ENCODE measurements at regions not wholly inside any gene's neighbourhood (a gene's known extent, or its start where the extent isn't known, plus 50 kb on each side); places are given as distances from the start of the nearest gene placed in this dataset.

DNA sequence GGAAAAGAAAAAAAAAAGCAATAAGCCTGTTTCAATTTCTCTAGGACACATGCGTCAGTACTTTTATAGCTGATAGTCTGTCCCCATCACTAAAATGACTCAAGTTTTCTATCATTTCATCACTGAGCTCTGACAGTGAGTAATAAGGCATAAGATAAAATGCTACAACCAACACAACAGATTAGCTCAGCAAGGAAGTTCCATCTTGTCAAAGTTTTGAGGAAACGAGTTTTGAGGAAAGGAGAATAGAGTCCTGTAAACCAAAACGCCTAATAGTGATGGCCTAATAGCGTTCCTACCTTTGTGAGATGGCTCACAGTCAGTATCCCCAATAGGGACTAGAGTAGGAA is 145.1 kb downstream of the LACC1 start:
- Histone ChIP-seq H3K9me3 (replicated peaks) (no peaks in the 10 kb centered on the region), H3K4me1 (no peaks in the 10 kb centered on the region), H3K27me3 (0 out of 2 replicates have a peak, but pooled peaks cover 4% of the 10 kb centered on the region), H3K4me3 (no peak overlapping the region), H3K36me3 (no peaks in the 10 kb centered on the region), H3K27ac (no peak overlapping the region)
- DNase-seq, result no peak

DNA sequence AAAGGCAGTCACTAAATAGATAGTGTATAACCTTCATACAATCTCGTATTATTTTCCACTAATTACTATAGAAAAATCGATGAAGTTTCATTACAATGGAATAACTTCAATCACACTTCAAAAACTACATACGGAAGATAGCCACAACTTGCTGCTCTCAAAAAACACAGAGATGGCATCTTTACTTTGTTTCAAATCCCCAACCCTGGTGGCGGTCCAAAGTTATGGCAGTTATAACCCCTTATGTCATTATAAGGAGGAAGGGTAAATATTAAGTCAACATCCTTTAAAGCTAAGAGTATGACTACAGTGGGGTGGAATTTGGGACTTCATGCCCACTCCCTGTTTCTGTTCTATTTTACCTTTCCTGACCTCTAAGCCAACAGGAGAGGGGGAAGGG is 146.5 kb downstream of the LACC1 start:
- Histone ChIP-seq H3K4me1 (no peaks in the 10 kb centered on the region), H3K9me3 (replicated peaks) (no peaks in the 10 kb centered on the region), H3K27me3 (no peaks in the 10 kb centered on the region), H3K4me3 (no peak overlapping the region), H3K36me3 (no peaks in the 10 kb centered on the region), H3K27ac (no peak overlapping the region)
- no peak for DNase-seq

DNA sequence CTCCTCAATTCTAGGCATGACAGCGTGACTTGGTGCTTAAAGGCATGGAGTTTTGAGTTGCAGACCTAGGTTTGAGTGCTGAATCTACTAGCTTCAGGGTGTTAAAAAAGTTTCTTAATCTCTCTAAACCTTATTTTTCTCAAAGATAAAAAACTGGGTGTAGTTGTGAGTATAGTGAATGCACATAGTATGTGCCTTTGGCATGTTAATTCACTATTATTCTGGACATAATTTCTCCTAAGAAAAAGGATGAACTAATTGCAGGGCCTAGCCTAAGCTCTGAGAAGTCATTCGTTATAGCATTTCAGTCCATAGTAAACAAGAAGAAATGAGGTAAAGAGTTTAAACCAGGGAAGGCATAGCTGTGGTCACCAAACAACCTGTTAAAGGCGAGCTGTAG is 149.0 kb downstream of the LACC1 start:
- no peak for DNase-seq
- Histone ChIP-seq H3K27me3 (no peaks in the 10 kb centered on the region), H3K4me3 (no peak overlapping the region), H3K4me1 (no peaks in the 10 kb centered on the region), H3K27ac (no peak overlapping the region), H3K36me3 (no peaks in the 10 kb centered on the region), H3K9me3 (replicated peaks) (no peaks in the 10 kb centered on the region)

DNA sequence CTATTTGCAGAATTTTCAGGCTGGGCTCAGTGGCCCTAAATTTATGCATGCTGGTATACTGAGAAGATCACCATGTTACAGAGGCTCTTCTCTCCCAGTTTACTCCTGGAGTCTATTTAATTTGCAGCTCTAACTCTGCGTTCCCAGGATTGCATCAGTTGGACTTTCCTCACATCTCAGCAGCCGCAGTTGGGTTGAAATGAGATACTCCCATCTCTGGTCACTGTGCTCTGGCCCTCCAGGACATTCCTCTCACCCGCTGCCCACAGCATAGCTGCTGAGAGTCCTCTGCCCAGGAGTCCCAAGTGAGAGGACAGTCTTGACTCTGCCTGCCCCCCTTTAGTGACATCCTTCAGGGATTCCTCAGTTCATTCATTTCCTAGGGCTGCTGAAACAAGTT is 150.9 kb downstream of the LACC1 start:
- Histone ChIP-seq H3K27ac (no peak overlapping the region), H3K27me3 (no peaks in the 10 kb centered on the region)
- DNase-seq, result no peak

DNA sequence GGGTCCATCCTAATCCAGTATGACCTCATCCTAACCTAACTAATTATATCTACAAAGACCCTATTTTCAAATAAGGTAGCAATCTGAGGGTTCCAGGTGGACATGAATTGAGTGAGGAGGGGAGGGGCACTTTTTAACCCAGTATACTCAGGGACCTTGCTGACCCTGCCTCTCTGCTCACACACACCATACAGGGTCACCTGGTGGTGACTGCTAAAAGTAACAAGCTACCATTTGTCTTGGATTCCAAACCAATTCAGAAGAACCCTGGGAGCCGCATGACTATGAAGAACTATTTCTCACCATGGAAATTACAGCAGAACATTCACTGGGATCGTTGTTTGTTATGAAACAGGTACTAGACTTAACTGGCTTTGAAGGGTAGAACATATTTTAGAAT is 151.9 kb downstream of the LACC1 start:
- Histone ChIP-seq H3K4me3 (no peak overlapping the region), H3K9me3 (replicated peaks) (no peaks in the 10 kb centered on the region), H3K4me1 (no peaks in the 10 kb centered on the region), H3K27ac (no peak overlapping the region), H3K36me3 (no peaks in the 10 kb centered on the region), H3K27me3 (no peaks in the 10 kb centered on the region)
- DNase-seq, result no peak

More for the DNA sequence above, 150.9 kb downstream of the LACC1 start:
- H3K4me3 ChIP-seq, result no peak overlapping the region
- H3K36me3 ChIP-seq, result no peaks in the 10 kb centered on the region
- H3K4me1 ChIP-seq, result no peaks in the 10 kb centered on the region
- H3K9me3 ChIP-seq (replicated peaks), result no peaks in the 10 kb centered on the region

DNA sequence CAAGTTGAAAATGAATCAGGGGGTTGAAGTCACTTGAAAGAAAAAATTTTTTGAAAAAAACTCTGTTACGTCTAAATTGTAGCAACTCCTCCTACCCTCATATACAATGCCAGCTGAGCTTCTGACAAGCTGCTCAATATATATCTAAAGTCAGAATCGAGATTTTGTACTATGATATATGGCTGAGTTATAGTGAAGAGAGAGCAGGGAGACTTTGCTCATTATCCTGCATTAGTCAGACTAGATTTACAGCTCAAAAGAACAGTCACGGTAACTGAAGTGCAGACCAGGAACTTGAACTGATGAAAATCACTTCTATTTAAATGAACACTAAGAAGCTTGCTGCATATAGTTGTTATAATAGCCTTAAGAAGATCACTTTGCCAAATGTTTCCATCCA is 153.1 kb downstream of the LACC1 start:
- no peak for DNase-seq
- H3K27ac ChIP-seq, result no peak overlapping the region

DNA sequence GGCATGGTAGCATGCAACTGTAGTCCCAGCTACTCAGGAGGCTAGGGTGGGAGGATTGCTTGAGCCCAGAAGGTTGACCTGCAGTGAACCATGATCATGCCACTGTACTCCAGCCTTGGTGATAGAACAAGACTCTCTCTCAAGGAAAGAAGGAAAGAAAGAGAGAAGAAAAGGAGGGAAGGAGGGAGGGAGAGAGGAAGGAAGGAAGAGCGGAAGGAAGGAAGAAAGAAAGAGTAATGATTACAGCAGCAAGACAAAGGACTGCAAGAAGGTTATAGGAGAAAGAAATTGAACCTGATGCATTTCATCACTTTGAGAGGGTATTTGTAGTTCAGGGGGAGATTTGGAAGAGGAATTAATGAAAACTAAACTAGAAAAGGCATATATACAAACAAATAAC is 155.7 kb downstream of the LACC1 start:
- H3K27me3 ChIP-seq, result no peaks in the 10 kb centered on the region

More for the DNA sequence above, 153.1 kb downstream of the LACC1 start:
- Histone ChIP-seq H3K4me1 (no peaks in the 10 kb centered on the region), H3K9me3 (replicated peaks) (no peaks in the 10 kb centered on the region), H3K36me3 (no peaks in the 10 kb centered on the region), H3K4me3 (no peak overlapping the region), H3K27me3 (no peaks in the 10 kb centered on the region)

DNA sequence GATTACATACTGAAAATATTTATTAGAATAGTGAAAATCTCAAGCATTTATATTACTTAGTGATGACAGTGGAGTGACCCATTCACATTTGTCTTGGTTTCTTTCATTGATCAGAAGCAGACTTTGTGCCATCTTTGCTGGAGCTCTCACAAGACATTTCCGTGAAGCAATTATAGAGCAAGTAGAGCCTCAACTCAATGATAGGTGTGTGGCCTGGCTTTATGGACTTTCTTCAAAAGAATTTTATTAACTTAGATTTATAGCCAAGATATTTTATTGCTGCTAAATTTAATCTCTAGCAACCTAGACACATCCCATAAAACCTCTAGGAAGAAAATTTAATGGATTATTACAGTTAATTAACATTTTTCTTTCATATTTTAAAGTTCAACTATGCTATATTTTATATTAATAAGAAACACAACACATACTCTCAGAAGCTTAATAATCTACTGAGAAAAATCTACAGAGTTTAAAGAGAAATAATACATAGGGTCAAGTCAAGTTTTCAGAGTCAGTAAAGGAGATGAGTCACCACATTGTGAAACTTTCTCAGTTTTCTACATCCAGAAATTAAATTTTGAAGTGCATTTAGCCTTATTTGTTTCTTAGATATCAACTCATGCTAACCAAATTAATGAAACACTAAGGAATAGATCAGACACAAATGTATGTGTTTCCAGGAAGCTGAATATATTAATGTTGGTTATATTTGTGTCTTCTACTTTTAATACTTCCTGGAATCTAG is 160.5 kb downstream of the LACC1 start:
- no peak overlapping the region for H3K27ac ChIP-seq
- H3K4me1 ChIP-seq, result no peaks in the 10 kb centered on the region
- H3K36me3 ChIP-seq, result no peaks in the 10 kb centered on the region
- H3K9me3 ChIP-seq (replicated peaks), result no peaks in the 10 kb centered on the region
- H3K4me3 ChIP-seq, result no peak overlapping the region
- no peak for DNase-seq
- no peaks in the 10 kb centered on the region for H3K27me3 ChIP-seq

More for the DNA sequence above, 155.7 kb downstream of the LACC1 start:
- no peak for DNase-seq
- no peaks in the 10 kb centered on the region for H3K4me1 ChIP-seq
- no peak overlapping the region for H3K4me3 ChIP-seq
- no peaks in the 10 kb centered on the region for H3K9me3 ChIP-seq (replicated peaks)
- no peak overlapping the region for H3K27ac ChIP-seq
- H3K36me3 ChIP-seq, result no peaks in the 10 kb centered on the region

DNA sequence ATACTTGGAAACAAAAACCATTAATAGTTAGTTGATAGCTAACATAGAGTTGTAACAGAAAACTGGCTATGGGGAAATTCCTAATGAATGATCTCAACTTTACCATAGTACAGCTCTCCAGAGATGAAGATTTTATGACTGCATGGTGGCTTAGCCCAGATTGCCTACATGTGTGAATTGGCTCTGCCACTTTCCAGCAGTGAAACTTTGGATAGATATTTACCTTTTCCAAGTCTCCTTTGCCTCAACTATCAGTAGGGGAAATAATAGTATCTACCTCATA is 161.1 kb downstream of the LACC1 start:
- no peak overlapping the region for H3K27ac ChIP-seq
- H3K9me3 ChIP-seq (replicated peaks), result no peaks in the 10 kb centered on the region
- H3K4me3 ChIP-seq, result no peak overlapping the region
- H3K4me1 ChIP-seq, result no peaks in the 10 kb centered on the region
- no peak for DNase-seq
- H3K27me3 ChIP-seq, result no peaks in the 10 kb centered on the region
- no peaks in the 10 kb centered on the region for H3K36me3 ChIP-seq

DNA sequence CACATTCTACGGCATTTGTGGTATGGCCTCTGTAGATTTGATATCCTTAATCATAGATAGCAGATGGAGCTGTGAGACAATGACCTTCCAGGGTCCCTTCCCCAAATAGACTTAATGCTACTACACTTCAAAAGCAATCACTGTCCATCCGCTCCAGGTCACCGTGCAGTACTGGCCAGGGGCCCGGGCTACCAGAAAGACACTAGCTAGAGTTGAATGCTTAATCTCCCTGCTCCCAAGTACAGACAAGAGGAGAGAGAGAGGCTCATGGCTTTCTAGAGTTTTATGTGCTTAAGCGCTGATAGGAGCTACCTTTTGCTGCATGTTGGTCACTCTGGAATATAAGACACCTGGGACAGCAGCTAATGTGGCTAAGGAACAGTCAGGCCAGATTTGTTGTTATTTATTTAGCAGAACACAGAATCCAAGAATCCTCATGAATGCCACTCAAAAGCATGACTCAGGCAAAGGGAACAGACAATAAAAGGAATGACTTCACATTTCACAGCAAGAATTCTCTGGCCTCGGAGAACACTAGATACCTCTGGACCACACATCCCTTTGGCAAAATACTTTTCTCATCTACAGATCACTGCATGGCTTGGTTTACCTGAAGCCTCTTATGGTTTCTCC is 165.0 kb downstream of the LACC1 start:
- no peak overlapping the region for H3K4me3 ChIP-seq
- H3K4me1 ChIP-seq, result no peaks in the 10 kb centered on the region
- H3K27me3 ChIP-seq, result peaks cover 3% of the 10 kb centered on the region; the same call in 1 of the 2 replicates
- no peaks in the 10 kb centered on the region for H3K36me3 ChIP-seq
- no peak overlapping the region for H3K27ac ChIP-seq
- no peak for DNase-seq
- no peaks in the 10 kb centered on the region for H3K9me3 ChIP-seq (replicated peaks)

DNA sequence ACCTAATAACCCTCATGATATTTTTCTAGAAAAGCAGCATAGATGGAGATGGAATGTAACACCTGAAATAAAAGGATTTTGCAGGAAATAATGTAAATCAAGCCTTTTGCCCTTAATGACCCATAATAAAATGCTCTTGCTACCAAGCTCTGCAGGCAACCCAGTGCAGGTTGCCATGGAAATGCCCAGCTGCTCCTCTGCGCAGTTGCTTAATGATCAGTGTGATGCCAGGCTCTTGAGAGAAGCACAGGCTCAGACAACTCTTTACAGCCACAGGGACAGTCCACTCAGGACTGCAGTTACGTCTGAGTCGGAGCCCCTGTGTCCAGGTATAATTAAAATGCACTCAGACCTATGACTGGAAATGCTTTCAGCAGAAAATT is 165.5 kb downstream of the LACC1 start:
- Histone ChIP-seq H3K27ac (no peak overlapping the region), H3K4me1 (no peaks in the 10 kb centered on the region), H3K9me3 (replicated peaks) (no peaks in the 10 kb centered on the region), H3K27me3 (peaks cover 3% of the 10 kb centered on the region; the same call in 1 of the 2 replicates), H3K4me3 (no peak overlapping the region), H3K36me3 (no peaks in the 10 kb centered on the region)
- no peak for DNase-seq

DNA sequence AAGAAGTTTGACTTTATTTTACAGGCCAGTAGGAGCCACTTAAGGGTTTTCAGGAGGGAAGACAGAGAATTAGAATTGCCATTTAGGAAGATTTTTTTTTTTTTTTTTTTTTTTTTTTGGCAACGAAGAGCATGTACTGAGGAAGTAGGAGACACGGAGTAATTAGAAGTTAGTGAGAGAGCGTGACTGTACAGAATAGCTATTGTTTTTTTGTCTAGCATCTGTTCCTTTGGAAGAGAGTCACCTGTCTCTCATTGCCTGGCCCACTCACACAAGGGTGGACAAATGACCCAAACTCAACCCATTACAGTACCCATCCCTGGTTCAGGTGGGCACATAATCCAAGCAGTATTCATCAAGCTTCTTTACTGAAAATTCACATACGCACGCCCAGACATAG is 166.7 kb downstream of the LACC1 start:
- Histone ChIP-seq H3K4me1 (no peaks in the 10 kb centered on the region), H3K36me3 (no peaks in the 10 kb centered on the region), H3K27me3 (peaks cover 3% of the 10 kb centered on the region; the same call in 1 of the 2 replicates), H3K27ac (no peak overlapping the region), H3K4me3 (no peak overlapping the region), H3K9me3 (replicated peaks) (no peaks in the 10 kb centered on the region)
- no peak for DNase-seq

DNA sequence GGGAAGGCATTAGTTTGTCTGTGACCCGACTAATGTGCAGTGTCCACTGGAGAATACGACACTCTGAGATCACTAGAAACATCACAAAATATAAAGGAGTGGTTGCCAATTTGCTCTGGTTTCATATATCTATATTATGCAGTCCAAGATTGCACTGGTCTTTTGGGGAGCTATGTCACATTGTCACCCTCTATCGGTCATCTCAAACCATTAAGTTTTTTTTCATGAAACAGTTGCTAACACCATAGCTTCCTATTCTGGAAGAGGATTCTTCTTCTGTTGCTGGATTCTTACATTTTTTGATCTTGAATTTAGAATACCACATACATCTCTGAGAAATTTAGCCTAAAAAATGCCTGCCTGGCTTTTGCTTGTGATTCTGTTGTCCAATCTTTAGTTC is 168.6 kb downstream of the LACC1 start:
- Histone ChIP-seq H3K27me3 (peaks cover 3% of the 10 kb centered on the region; the same call in 1 of the 2 replicates), H3K4me1 (no peaks in the 10 kb centered on the region), H3K4me3 (no peak overlapping the region), H3K9me3 (replicated peaks) (no peaks in the 10 kb centered on the region), H3K27ac (no peak overlapping the region), H3K36me3 (no peaks in the 10 kb centered on the region)
- DNase-seq, result peak in 1 of 2 experiments; percentile 6

DNA sequence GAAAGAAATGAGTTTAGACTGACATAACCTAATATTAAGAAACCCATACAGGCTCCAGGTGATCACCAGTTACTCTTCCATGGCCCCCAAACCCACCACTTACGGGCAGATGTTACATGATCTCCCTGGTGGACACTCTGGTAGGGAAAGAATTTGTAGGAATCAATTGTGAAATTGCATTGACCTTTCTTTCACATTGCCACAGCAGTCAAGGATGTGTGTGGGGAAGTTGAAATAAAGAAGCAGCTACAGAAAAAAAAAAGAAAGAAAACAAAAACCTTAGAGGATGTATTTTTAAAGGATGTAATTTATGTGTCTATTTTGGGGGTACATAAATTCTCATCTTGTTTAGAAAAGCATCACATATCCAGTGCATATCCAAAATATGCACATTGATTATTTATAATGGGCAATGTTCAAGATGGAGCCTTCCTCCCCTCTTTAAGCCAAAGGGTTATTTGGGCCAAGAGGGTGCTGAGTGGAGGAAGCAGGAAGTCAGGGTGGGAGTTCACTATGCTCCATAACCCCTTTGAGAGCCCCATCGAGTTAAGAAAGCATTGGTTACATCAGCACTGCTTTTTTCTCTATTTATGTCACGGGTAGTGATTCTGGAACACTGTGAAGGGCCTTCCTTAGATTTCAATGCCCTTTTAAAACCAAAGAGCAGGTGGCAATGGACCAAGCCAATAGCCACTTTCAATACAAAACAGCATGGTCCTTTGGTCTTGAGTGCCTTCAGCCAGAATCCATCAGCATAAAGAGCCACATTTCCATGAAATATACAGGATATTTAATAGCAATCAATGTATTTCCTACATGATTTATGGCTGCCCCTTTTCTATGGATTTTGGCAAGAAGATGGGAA is 169.6 kb downstream of the LACC1 start:
- Histone ChIP-seq H3K27me3 (peaks cover 3% of the 10 kb centered on the region; the same call in 1 of the 2 replicates), H3K4me3 (no peak overlapping the region), H3K4me1 (no peaks in the 10 kb centered on the region), H3K27ac (no peak overlapping the region), H3K9me3 (replicated peaks) (no peaks in the 10 kb centered on the region), H3K36me3 (no peaks in the 10 kb centered on the region)
- no peak for DNase-seq

DNA sequence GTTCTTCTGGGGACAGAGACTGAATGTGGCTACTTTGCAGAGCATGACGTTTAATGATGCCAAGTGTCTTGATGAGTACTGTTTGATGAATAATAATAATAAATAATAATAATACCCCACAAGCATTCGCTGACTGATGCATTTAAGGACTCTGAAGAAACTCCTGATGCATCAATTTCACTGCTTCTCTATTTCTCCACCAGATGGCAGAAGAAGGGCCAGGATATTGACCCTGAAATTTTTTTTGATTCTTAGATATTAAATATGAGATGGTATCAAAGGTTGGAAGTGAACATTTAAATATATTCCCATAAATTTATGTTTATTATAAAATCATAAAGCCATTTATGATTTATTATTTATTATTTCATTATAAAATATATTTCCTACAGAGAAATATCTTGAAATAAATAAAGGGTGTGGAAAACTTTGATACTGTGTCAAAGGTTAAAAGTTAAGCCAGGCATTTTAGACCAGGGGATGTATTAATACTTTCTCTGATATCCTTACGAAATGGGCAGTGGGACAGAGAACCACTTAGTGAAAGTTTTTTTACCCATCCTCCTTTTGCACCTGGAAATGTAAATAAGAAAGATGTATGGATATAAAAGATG is 170.9 kb downstream of the LACC1 start:
- Histone ChIP-seq H3K4me1 (no peaks in the 10 kb centered on the region), H3K4me3 (no peak overlapping the region), H3K27ac (no peak overlapping the region), H3K27me3 (peaks cover 3% of the 10 kb centered on the region; the same call in 1 of the 2 replicates), H3K36me3 (no peaks in the 10 kb centered on the region), H3K9me3 (replicated peaks) (no peaks in the 10 kb centered on the region)
- peak in 1 of 2 experiments; percentile 46 for DNase-seq

All from SJCRH30 (cell line).